Fibroblast of lung (primary cell): ENCODE measurements at regions not wholly inside any gene's neighbourhood (a gene's known extent, or its start where the extent isn't known, plus 50 kb on each side); places are given as distances from the start of the nearest gene placed in this dataset.

Source experiments
- EZH2 ChIP-seq: IDR thresholded peaks from 2 replicates; pipeline ENCODE4 v1.5.1; 2012; ENCODE audit warnings: low read length, control low read depth, mild to moderate bottlenecking; ENCODE audit errors: missing control alignments
- TF ChIP-seq, protein P1 (sequence below), 2 donors: IDR thresholded peaks in 1 of 2; conservative IDR thresholded peaks in 1 of 2; 1 replicate in 1 of 2; 2 replicates in 1 of 2; pipeline ENCODE4 v1.5.1; 2011 to 2012; ENCODE audit warnings: low read length in 2 of 2, control low read depth in 1 of 2, inconsistent platforms in 1 of 2, low read depth in 1 of 2, mild to moderate bottlenecking in 1 of 2

DNA sequence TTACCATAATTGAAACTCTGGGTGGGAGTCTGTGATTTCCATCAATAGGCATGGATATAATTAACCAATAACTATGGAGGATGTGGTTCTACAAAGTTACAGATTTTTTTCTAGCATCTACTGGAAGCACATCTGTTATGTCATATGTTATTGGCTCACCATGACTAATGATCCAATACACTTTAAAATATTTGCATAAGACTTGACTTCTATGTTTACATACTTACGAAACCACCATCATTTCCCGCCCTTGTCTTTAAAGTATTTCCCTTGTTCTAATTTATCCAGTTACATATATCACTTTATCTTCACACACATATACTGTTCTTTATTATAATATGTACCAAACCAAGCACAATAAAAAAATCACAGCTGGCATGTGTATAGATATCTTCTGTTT is 380.3 kb upstream of the CBLB start:
- TF ChIP-seq EZH2 = no peak
- TF ChIP-seq, protein P1, sequence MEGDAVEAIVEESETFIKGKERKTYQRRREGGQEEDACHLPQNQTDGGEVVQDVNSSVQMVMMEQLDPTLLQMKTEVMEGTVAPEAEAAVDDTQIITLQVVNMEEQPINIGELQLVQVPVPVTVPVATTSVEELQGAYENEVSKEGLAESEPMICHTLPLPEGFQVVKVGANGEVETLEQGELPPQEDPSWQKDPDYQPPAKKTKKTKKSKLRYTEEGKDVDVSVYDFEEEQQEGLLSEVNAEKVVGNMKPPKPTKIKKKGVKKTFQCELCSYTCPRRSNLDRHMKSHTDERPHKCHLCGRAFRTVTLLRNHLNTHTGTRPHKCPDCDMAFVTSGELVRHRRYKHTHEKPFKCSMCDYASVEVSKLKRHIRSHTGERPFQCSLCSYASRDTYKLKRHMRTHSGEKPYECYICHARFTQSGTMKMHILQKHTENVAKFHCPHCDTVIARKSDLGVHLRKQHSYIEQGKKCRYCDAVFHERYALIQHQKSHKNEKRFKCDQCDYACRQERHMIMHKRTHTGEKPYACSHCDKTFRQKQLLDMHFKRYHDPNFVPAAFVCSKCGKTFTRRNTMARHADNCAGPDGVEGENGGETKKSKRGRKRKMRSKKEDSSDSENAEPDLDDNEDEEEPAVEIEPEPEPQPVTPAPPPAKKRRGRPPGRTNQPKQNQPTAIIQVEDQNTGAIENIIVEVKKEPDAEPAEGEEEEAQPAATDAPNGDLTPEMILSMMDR (conservative IDR thresholded peaks at IDR 0.05 in 1 of 2, IDR thresholded peaks at IDR 0.05 in 1 of 2; ENCODE audit: low read depth in 1 of 2, low read length in 2 of 2) = no peak
